ENCODE measurements at regions not wholly inside any gene's neighbourhood (a gene's known extent, or its start where the extent isn't known, plus 50 kb on each side); places are given as distances from the start of the nearest gene placed in this dataset.

GRCh38 chr6:144383336-144383735, 98.2 kb downstream of the UTRN start (continued):
- no peak for TF ChIP-seq ZNF462 (CRISPR knock-in tag; IDR thresholded peaks at IDR 0.05)
- TF ChIP-seq STAT1 (IDR thresholded peaks at IDR 0.05; ENCODE audit: unreplicated experiment): no peak
- TF ChIP-seq JUNB (IDR thresholded peaks at IDR 0.05; ENCODE audit: unreplicated experiment): no peak

GRCh38 chr6:144384427-144384826, 99.3 kb downstream of the UTRN start:
- Histone ChIP-seq H3K36me3 (ENCODE audit: insufficient read depth) (peaks cover 11% of the 10 kb centered on the region), H3F3A (replicated peaks; ENCODE audit: low read depth) (no peaks in the 10 kb centered on the region), H3K27me3 (ENCODE audit: insufficient read depth) (no peaks in the 10 kb centered on the region), H3K27ac (ENCODE audit: low read depth) (no peak overlapping the region), H2AFZ (no peak overlapping the region), H3K79me2 (replicated peaks; ENCODE audit: insufficient read depth) (peaks cover 42% of the 10 kb centered on the region), H4K20me1 (replicated peaks; ENCODE audit: insufficient read depth) (no peaks in the 10 kb centered on the region), H3K9me2 (ENCODE audit: insufficient read depth) (no peaks in the 10 kb centered on the region; the same call in none of the 2 replicates), H3K4me2 (no peak overlapping the region), H3K4me1 (ENCODE audit: insufficient read depth) (peaks cover 9% of the 10 kb centered on the region), H3K4me3 (no peak overlapping the region)
- ATAC-seq: no peak
- peaks cover 16% of the 10 kb centered on the region for H3K4me1 Mint-ChIP-seq
- H3K9me3 Mint-ChIP-seq: peaks cover 24% of the 10 kb centered on the region
- H3K4me3 Mint-ChIP-seq: no peak overlapping the region
- H3K27me3 Mint-ChIP-seq (ENCODE audit: insufficient read depth, low read depth, poor library complexity): no peaks in the 10 kb centered on the region
- H3K36me3 Mint-ChIP-seq (ENCODE audit: low read depth): peaks cover 28% of the 10 kb centered on the region
- no peak for DNase-seq (ENCODE audit: low spot score)
- H3K27ac Mint-ChIP-seq: no peak overlapping the region
- no peak for TF ChIP-seq ZNF114 (CRISPR knock-in tag; IDR thresholded peaks at IDR 0.05)
- TF ChIP-seq REST (IDR thresholded peaks at IDR 0.05; ENCODE audit: unreplicated experiment): no peak
- no peak for TF ChIP-seq CTCF (conservative IDR thresholded peaks at IDR 0.05; ENCODE audit: low read depth in 2 of 2)

All from GM23338 (cell line).